Colon (tissue), 2 donors: ENCODE measurements at regions not wholly inside any gene's neighbourhood (a gene's known extent, or its start where the extent isn't known, plus 50 kb on each side); places are given as distances from the start of the nearest gene placed in this dataset.
"Not testable (repeated sequence)": the region's sequence is repeated elsewhere in the genome, so short reads cannot be mapped to it uniquely, and the experiment has no call there.

Experiments
- FAIRE-seq: peaks from 2 replicates; lab custom pipeline; 2012; peaks lifted over from hg19 to GRCh38; lab: Jason Lieb, UNC
- donor health status: control.
- donor health status: control.

- no peak for FAIRE-seq
These were observed 603.0 kb downstream of the MATN1 start for GRCh38 chr1:30120245-30121000.

DNA sequence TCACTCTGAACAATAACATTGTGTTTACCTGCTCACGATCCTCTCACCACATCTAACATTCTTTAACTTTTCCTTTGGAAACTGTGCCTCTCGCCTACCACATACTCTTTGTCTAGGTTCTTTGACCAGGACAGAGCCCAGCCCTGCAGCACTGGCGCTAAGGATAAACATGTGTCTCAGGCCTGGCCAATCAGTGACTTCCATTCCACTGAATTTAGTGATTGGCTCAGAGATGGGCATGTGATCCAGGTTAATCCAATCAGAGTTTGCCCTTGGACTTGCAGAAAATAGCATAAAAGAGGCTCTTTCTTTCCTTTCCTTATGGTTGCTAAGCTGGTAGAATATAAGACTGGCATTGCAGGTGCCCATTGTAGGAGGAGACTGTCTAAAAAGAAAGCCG is 605.7 kb downstream of the MATN1 start:
- no peak for FAIRE-seq

DNA sequence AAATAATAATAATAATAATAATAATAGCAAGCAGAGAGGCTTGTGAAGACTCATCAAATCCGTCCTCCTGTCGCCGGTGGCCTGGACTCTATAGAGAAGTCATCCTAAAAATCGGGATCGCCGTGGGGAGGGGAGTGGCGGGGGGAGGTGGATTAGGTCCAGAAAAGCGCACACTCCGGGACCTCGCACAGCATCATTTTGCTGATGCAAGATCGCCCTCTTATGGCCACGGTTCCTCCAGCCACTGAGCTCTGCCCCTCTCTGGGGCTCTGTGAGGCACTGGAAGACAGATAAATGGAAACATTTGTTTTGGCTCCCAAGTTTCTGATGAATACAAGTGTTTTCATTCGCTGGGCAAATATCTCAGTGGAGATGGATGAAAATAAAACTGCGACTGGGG is 612.0 kb downstream of the MATN1 start:
- no peak for FAIRE-seq

DNA sequence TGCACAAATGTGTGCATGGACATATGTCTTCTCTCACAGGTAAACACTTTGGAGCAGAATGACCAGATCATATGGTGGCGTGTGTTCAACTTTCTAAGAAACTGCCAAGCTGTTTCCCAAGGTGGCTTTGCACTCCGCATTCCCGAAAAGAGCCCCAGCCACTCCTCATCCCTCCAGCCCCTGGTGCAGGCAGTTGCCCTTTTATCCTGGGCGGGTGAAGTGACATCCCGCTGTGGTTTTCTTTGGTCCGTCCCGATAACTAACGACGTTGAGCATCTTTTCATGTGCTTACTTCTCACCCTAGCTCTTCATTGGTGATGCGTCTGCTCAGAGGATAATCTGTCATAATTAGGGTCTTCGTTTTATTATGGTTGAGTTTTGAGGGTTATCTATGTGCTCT is 612.5 kb downstream of the MATN1 start:
- FAIRE-seq: no peak

DNA sequence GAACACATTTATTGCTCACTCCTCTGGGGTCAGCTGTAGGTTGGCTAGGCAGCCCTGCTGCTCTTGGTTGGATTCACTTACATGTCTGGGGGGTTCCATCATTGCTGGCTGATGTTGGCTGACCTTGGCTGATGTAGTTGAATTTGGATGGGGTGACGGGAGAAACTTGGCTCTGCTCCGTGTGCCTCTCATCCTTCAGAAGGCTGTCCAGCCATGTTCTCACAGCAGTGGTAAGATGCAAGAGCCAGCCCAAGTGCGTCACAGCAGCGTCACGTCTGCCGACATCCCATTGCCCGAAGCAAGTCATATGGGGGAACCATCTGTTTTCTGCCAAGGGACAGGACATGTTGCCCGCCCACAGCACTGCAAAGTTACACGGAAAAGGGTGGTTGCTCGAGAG is 613.5 kb downstream of the MATN1 start:
- FAIRE-seq: no peak

GRCh38 chr1:30108186-30108585 is 615.2 kb downstream of the MATN1 start:
- no peak for FAIRE-seq

DNA sequence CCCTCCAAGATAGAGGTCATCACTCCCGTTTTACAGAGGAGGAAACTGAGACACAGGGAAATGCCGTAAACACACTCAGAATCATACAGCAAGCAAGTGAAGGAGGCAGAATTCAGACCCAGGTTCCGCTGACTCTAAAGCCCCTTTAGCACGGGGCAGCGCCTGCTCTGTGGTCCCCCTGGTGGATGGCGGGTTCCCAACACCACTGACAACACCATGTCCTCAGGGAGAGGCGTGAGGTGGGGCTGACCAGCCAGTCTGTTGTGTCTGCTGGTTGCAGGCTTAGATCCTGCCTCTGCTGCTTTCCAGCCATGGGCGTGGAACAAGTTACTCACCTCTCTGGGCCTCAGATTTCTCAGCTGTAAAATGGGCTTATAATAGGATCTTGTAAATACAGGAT is 617.3 kb downstream of the MATN1 start:
- no peak for FAIRE-seq

DNA sequence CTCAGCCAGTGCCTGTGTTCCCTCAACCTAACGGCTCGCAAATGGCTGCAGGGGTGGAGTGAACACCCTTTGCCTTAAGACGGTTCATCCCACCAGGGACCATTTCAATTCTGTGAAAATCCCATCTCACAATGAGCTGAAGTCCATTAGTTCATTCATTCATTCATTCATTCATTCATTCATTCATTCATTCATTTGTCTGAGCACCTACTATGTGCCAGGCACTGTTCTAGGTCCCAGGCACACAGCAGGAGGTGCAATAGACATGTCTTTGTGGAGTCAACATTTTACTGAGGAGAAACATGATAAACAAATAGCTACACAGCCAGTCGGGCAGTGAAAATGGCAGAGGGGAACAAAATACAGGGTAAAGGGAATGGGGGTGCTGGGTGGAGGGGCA is 618.8 kb downstream of the MATN1 start:
- no peak for FAIRE-seq

DNA sequence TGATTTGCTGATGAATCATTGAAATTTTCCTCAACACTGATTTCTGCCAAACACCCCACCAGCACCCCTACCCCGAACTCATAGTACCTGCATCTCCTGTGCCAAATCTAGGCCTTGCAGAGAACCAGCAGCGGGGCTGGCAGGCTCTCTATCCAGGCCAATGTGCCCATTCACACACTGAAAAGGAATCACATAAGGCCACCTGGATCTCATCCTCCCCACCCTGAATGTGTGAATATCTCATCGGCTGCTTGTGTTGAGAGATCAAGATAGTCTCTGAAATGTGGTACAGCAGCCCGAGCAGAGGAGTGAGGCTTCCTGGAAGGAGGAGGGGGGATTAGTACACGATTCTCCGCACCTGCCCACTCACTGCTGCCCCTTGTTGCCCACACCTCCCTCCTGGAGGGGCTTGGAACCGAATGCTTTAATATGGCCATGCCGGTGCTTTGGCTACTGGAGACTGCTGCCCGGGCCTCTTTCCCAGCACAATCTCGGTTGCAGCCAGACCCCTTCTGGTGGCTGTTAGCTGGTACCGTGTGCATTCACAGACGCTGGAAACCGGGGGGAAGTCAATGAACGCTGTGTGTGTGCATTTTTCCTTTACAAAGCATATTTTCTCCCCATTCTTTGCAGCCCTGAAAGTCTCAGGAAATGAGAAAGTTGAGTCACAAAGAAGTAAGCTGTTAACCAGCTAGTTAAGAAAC is 619.5 kb downstream of the MATN1 start:
- FAIRE-seq: no peak

- no peak for FAIRE-seq
These were observed 620.8 kb downstream of the MATN1 start for GRCh38 chr1:30102605-30103004.

GRCh38 chr1:30101487-30102227 is 621.7 kb downstream of the MATN1 start:
- no peak for FAIRE-seq

DNA sequence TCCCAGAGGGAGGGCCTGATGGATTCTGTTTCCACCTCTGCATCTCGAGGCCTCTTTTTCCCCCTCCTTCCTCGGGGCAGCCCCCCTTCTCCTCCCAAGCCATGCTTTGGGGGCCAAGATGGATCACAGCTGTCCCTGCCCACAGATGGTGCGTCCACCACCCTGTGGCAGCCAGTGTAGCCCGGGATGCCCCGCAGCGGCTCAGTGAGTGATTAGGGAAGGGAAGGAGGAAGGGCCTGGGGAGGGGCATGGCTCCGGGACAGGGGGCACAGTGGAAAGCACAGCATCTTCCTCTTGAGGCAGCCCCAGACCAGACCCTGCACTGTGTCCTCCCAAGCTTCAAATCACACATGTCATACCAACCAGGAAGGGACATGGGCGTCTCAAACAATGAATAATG is 622.4 kb downstream of the MATN1 start:
- FAIRE-seq: no peak

GRCh38 chr1:30100524-30100862 is 622.9 kb downstream of the MATN1 start:
- no peak for FAIRE-seq

- no peak for FAIRE-seq
These were observed 623.5 kb downstream of the MATN1 start for GRCh38 chr1:30099587-30100523.

DNA sequence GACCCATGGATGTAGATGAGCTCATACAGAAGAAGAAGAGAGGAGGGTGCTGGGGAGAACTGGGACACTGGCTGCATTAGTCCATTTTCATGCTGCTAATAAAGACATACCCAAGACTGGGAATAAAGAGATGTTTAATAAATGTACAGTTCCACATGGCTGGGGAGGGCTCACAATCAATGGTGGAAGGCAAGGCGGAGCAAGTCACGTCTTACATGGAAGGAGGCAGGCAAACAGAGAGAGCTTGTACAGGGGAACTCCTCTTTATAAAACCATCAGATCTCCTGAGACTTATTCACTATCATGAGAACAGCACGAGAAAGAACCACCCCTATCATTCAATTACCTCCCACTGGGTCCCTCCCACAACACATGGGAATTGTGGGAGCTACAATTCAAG is 625.5 kb downstream of the MATN1 start:
- FAIRE-seq: not testable (repeated sequence)

DNA sequence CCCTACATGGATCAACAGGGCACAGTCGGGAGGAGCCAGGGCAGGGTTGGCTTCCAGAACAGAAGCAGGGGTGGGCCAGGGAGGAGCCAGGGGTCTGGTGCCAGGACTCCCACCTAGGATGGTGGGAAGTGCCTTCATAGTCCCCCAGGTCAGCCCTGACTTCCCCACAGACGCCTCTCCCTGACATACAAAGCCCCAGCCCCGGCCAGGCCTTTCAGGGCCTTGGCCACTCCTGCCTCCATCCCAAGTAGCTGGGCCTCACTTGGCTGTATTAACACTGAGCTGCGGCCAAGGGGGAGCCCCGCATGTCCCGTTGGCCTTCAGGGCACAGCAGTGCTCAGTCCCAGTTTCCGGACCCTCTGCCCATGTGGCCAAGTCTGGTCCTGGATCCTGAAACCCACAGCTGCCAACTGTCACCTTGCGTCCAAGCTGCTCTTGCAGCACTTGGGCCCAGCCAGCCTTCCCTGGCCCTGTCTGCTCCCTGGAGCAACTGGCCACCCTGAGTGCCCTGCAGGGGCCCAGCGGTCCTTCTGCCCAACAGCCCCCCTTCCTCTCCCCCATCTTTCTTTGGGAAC is 627.8 kb downstream of the MATN1 start:
- FAIRE-seq: no peak

DNA sequence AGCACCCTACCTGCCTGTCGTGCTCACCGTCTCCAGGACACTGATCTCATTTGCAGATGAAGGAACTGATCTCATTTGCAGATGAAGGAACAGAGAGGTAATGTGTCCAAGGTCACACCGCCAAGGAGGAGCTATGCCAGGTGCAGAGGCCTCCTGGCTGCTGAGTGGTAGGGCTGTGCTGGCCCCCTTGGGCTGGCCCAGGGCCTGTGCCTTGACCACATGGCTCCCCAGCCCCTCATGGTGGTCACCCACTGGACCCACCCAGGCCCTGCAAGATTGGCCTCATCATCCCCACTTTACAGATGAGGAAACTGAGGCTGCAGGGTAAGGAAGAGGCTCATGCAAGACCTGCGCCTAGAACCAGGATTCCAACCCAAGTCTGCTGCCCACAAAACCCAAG is 628.3 kb downstream of the MATN1 start:
- FAIRE-seq: no peak

GRCh38 chr1:30092051-30092858 is 631.1 kb downstream of the MATN1 start:
- FAIRE-seq: no peak

DNA sequence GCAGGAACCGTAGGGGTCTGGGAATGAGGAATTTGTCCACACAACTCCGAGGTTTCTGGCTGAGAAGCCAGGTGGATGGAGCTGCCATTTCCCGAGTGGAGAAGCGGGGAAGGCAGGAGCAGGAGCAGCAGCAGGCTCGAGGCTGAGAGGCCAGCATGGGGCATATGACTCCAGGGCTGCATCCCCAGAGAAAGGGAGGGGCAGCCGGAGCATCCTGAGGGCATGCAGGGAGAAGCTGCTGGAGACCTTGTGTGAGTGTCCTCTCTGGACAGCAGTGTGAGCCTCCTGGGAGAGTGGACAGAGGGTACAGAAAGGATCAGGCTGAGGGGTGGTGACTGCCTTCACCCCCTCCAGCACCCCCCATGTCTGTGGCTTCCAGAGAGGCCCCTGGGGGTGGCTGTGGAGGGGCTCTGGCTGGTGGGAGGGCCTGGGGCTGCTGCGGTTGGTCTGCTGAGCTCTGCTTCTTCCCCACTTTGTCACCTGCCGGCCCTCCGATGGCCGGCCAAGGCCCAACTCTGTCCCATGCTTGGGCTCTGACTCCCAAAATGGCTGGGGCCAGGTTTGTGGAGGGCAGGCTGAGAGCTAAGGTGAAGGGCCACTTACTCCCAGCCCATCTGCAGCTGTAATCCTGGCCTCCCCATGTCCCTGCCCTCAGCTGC is 633.1 kb downstream of the MATN1 start:
- no peak for FAIRE-seq

GRCh38 chr1:30089024-30089430 is 634.4 kb downstream of the MATN1 start:
- FAIRE-seq: no peak
